ENCODE measurements at regions not wholly inside any gene's neighbourhood (a gene's known extent, or its start where the extent isn't known, plus 50 kb on each side); places are given as distances from the start of the nearest gene placed in this dataset.

DNA sequence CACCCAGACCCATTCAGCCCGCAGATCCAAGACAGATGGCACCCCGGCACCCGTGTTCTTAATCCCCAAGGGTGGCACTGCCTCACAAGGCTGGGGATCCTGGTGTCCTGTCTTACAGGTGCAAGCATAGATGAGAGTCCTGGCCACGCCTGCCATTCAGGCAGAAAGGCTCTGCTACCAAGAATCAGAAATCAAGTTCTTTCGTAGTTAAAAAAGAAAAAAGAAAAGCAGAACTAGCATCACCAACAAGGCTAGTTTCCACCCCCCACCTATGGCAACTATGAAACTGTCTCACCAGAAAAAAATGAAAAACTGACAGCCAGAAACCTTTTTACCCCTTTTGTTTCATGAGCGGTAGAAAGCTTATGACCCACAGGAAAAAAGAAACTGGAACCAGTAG is 170.4 kb downstream of the SYK start:
- no peaks in the 10 kb centered on the region for H4K20me1 ChIP-seq (replicated peaks; ENCODE audit: control insufficient read depth, extremely low read depth, insufficient read depth, low read length)
- ChIA-PET CTCF (interaction anchor here (0.8 kb wide), 1 partner anchor 454 kb away, joined by 3 read pairs; no protein-coding TSS in a partner anchor), POLR2A (no interaction called here)
- no peaks in the 10 kb centered on the region for H3K9me3 ChIP-seq (replicated peaks; ENCODE audit: control insufficient read depth, insufficient read depth, low read length)
- no peak overlapping the region for H2AFZ ChIP-seq (ENCODE audit: low read depth, low read length)
- TF ChIP-seq MAX (IDR thresholded peaks at IDR 0.05; ENCODE audit: insufficient read depth, insufficient read length): no peak
- TF ChIP-seq POLR2AphosphoS5 (IDR thresholded peaks at IDR 0.05; ENCODE audit: insufficient read depth, low read depth, low read length): no peak
- no peak for TF ChIP-seq POLR2A (IDR thresholded peaks at IDR 0.05; ENCODE audit: low read depth, low read length)
- no peak for TF ChIP-seq JUN (IDR thresholded peaks at IDR 0.05; ENCODE audit: borderline replicate concordance, insufficient read depth, insufficient read length, low read depth)
- no peak for TF ChIP-seq MYC (IDR thresholded peaks at IDR 0.05; ENCODE audit: low read depth, low read length)
- no peak for TF ChIP-seq CTCF (IDR thresholded peaks at IDR 0.05; ENCODE audit: extremely low read depth in 1 of 2, insufficient read depth in 1 of 2, low read depth in 1 of 2, low read length in 2 of 2)
- TF ChIP-seq FOS (IDR thresholded peaks at IDR 0.05; ENCODE audit: borderline replicate concordance, insufficient read depth, low read length): no peak
- TF ChIP-seq EZH2 (IDR thresholded peaks at IDR 0.05; ENCODE audit: borderline replicate concordance, low read depth, low read length, severe bottlenecking): no peak
- TF ChIP-seq GATA2 (IDR thresholded peaks at IDR 0.05; ENCODE audit: insufficient read depth, insufficient read length, low read depth, low read length): no peak
- intact Hi-C loops (cut with micrococcal nuclease) (no loop called here), dilution Hi-C loops (cut with MboI; ENCODE audit: extremely low pct_ligation_motif_present, low sequenced_read_pairs) (no loop called here)
- H3K79me2 ChIP-seq (ENCODE audit: control insufficient read depth, insufficient read depth, low read length): no peaks in the 10 kb centered on the region
- FAIRE-seq (no peak), DNase-seq (ENCODE audit: low read depth, low spot score) (no peak)
- H3K9ac ChIP-seq (replicated peaks; ENCODE audit: extremely low read depth, insufficient read depth, low read length): no peak overlapping the region
- H3K27me3 ChIP-seq (ENCODE audit: control insufficient read depth in 2 of 2, insufficient read depth in 2 of 2, low read length in 2 of 2): no peaks in the 10 kb centered on the region
- H3K27ac ChIP-seq (ENCODE audit: insufficient read depth, low read depth, low read length): no peak overlapping the region
- no peaks in the 10 kb centered on the region for H3K9me1 ChIP-seq (replicated peaks; ENCODE audit: control insufficient read depth, extremely low read depth, insufficient read depth, low read length)
- no peaks in the 10 kb centered on the region for H3K36me3 ChIP-seq (ENCODE audit: control insufficient read depth in 2 of 2, extremely low read depth in 1 of 2, insufficient read depth in 2 of 2, low read length in 2 of 2)
- no TSS peak for BruUV-seq (replicated peaks)
- H3K4me1 ChIP-seq (ENCODE audit: control insufficient read depth, extremely low read depth, insufficient read depth, low read length): no peaks in the 10 kb centered on the region
- no peak overlapping the region for H3K4me3 ChIP-seq (replicated peaks in 1 of 3; ENCODE audit: insufficient read depth in 1 of 3, low read depth in 1 of 3, low read length in 3 of 3)
- H3K4me2 ChIP-seq (ENCODE audit: insufficient read depth, low read length): no peak overlapping the region
